Upper lobe of left lung (tissue), 6 donors: ENCODE measurements at regions not wholly inside any gene's neighbourhood (a gene's known extent, or its start where the extent isn't known, plus 50 kb on each side); places are given as distances from the start of the nearest gene placed in this dataset.

ENCODE experiments used
- ATAC-seq, 2 donors: fragments of 200-7000 bp; cut with Tn5 transposase; one replicate each; pipeline ENCODE4 v1.9.1; 2022; ENCODE audit warnings: mild to moderate bottlenecking in 2 of 2, moderate library complexity in 2 of 2; ENCODE audit not compliant: low FRiP score in 2 of 2
- DNase-seq, 2 donors: peaks; one replicate each; pipeline ENCODE4 v3.0.0-alpha.2; 2019 to 2020
- H3K27ac ChIP-seq, 4 donors: fragments of 200-600 bp; sonication (generic); one replicate each; pipeline ENCODE4 v1.5.1; 2016 to 2019
- H3K27me3 ChIP-seq, 4 donors: fragments of 200-600 bp; sonication (generic); one replicate each; pipeline ENCODE4 v1.5.1; 2017 to 2019
- H3K36me3 ChIP-seq, 4 donors: fragments of 200-600 bp; sonication (generic); one replicate each; pipeline ENCODE4 v1.5.1; 2016 to 2019
- H3K4me1 ChIP-seq, 4 donors: fragments of 200-600 bp; sonication (generic); one replicate each; pipeline ENCODE4 v1.5.1; 2018 to 2019
- H3K4me3 ChIP-seq, 4 donors: fragments of 200-600 bp; sonication (generic); one replicate each; pipeline ENCODE4 v1.5.1; 2017 to 2019; ENCODE audit warnings: mild to moderate bottlenecking in 2 of 4, moderate library complexity in 1 of 4
- H3K9me3 ChIP-seq, 4 donors: fragments of 200-600 bp; sonication (generic); one replicate each; pipeline ENCODE4 v1.5.1; 2018 to 2019
- CTCF ChIP-seq, 6 experiments: fragments of 450-650 bp in 4 of 6; fragments of 200-600 bp in 2 of 6; sonication (generic) in 2 of 6; IDR thresholded peaks; one replicate each; pipeline ENCODE4 v1.5.1; 2016 to 2019; ENCODE audit warnings: antibody characterized with exemption in 6 of 6
- EP300 ChIP-seq, 4 donors: sonication (generic); formaldehyde crosslinking; IDR thresholded peaks; one replicate each; pipeline ENCODE4 v1.5.1; 2017; ENCODE audit warnings: antibody characterized with exemption in 4 of 4, control low read depth in 2 of 4
- POLR2A ChIP-seq, 4 donors: fragments of 450-650 bp; IDR thresholded peaks; one replicate each; pipeline ENCODE4 v1.5.1; 2016 to 2017; ENCODE audit warnings: antibody characterized with exemption in 4 of 4, mild to moderate bottlenecking in 2 of 4
- POLR2AphosphoS5 ChIP-seq, 2 donors: sonication (generic); formaldehyde crosslinking; IDR thresholded peaks; one replicate each; pipeline ENCODE4 v1.5.1; 2017; ENCODE audit warnings: antibody characterized with exemption in 2 of 2
- WGBS, 2 donors: methylation state at CpG; one replicate each; pipeline ENCODE4 v1.1.5; 2017 to 2018; 5-methylcytosine and 5-hydroxymethylcytosine counted together
- donor health status: DM: no; HTN: no; CAD: no; lungs with moderate emphysema.
- donor health status: DM: no; HTN: yes; CAD: no; lungs with severe emphysema.

GRCh38 chr2:60052601-60053000, 500.9 kb downstream of the BCL11A start:
- Histone ChIP-seq H3K27me3 (no peaks in the 10 kb centered on the region), H3K9me3 (no peaks in the 10 kb centered on the region), H3K36me3 (no peaks in the 10 kb centered on the region), H3K4me1 (no peaks in the 10 kb centered on the region), H3K4me3 (no peak overlapping the region), H3K27ac (no peak overlapping the region)
- ATAC-seq (no peak), DNase-seq (no peak)
- no peak for TF ChIP-seq CTCF (IDR thresholded peaks at IDR 0.05)
- no peak for TF ChIP-seq POLR2AphosphoS5 (IDR thresholded peaks at IDR 0.05)
- no peak for TF ChIP-seq EP300 (IDR thresholded peaks at IDR 0.05)
- no peak for TF ChIP-seq POLR2A (IDR thresholded peaks at IDR 0.05)
- WGBS, 2 donors = 77 to 90% methylated on average over 3 of the region's 3 CpGs

GRCh38 chr2:60051991-60052390, 501.5 kb downstream of the BCL11A start:
- 87 to 90% methylated on average over 4 of the region's 4 CpGs for WGBS, 2 donors
- no peak overlapping the region for H3K4me3 ChIP-seq
- DNase-seq = no peak
- TF ChIP-seq POLR2AphosphoS5 (IDR thresholded peaks at IDR 0.05) (no peak), CTCF (IDR thresholded peaks at IDR 0.05) (no peak), EP300 (IDR thresholded peaks at IDR 0.05) (no peak), POLR2A (IDR thresholded peaks at IDR 0.05) (no peak)
- no peak for ATAC-seq
- H3K4me1 ChIP-seq = no peaks in the 10 kb centered on the region
- H3K36me3 ChIP-seq = no peaks in the 10 kb centered on the region
- H3K27ac ChIP-seq = no peak overlapping the region
- no peaks in the 10 kb centered on the region for H3K9me3 ChIP-seq
- H3K27me3 ChIP-seq = no peaks in the 10 kb centered on the region

GRCh38 chr2:60047944-60048525, 505.4 kb downstream of the BCL11A start:
- Histone ChIP-seq H3K27me3 (no peaks in the 10 kb centered on the region), H3K27ac (no peak overlapping the region), H3K4me3 (no peak overlapping the region), H3K4me1 (no peaks in the 10 kb centered on the region), H3K9me3 (no peaks in the 10 kb centered on the region), H3K36me3 (no peaks in the 10 kb centered on the region)
- ATAC-seq = no peak
- WGBS, 2 donors = 74 to 78% methylated on average over 4 of the region's 4 CpGs
- no peak for DNase-seq
- TF ChIP-seq POLR2A (IDR thresholded peaks at IDR 0.05) (no peak), EP300 (IDR thresholded peaks at IDR 0.05) (no peak), POLR2AphosphoS5 (IDR thresholded peaks at IDR 0.05) (no peak), CTCF (IDR thresholded peaks at IDR 0.05) (no peak)

GRCh38 chr2:60047347-60047746, 506.1 kb downstream of the BCL11A start:
- Histone ChIP-seq H3K27me3 (no peaks in the 10 kb centered on the region), H3K9me3 (no peaks in the 10 kb centered on the region), H3K4me1 (no peaks in the 10 kb centered on the region), H3K27ac (no peak overlapping the region), H3K36me3 (no peaks in the 10 kb centered on the region), H3K4me3 (no peak overlapping the region)
- 93 to 94% methylated on average over 2 of the region's 2 CpGs for WGBS, 2 donors
- DNase-seq (no peak), ATAC-seq (no peak)
- no peak for TF ChIP-seq POLR2AphosphoS5 (IDR thresholded peaks at IDR 0.05)
- no peak for TF ChIP-seq CTCF (IDR thresholded peaks at IDR 0.05)

GRCh38 chr2:60046529-60046928, 506.9 kb downstream of the BCL11A start:
- Histone ChIP-seq H3K9me3 (no peaks in the 10 kb centered on the region), H3K36me3 (no peaks in the 10 kb centered on the region), H3K27me3 (no peaks in the 10 kb centered on the region), H3K27ac (no peak overlapping the region), H3K4me3 (no peak overlapping the region), H3K4me1 (no peaks in the 10 kb centered on the region)
- 82 to 99% methylated on average over 4 of the region's 4 CpGs for WGBS, 2 donors
- ATAC-seq (no peak), DNase-seq (no peak)
- TF ChIP-seq EP300 (IDR thresholded peaks at IDR 0.05) (no peak), CTCF (IDR thresholded peaks at IDR 0.05) (no peak), POLR2A (IDR thresholded peaks at IDR 0.05) (no peak), POLR2AphosphoS5 (IDR thresholded peaks at IDR 0.05) (no peak)
